ENCODE measurements at regions not wholly inside any gene's neighbourhood (a gene's known extent, or its start where the extent isn't known, plus 50 kb on each side); places are given as distances from the start of the nearest gene placed in this dataset.

- TF ChIP-seq POLR2A (IDR thresholded peaks at IDR 0.05): no peak
- no peak for TF ChIP-seq CTCF (IDR thresholded peaks at IDR 0.05)
- no peak for TF ChIP-seq POLR2AphosphoS5 (IDR thresholded peaks at IDR 0.05; ENCODE audit: insufficient read depth in 1 of 2, low read depth in 1 of 2)
Measured at GRCh38 chr6:91082311-91082832, 495.5 kb upstream of the MAP3K7 start.
